Esophagus muscularis mucosa (tissue), 4 donors: ENCODE measurements at regions not wholly inside any gene's neighbourhood (a gene's known extent, or its start where the extent isn't known, plus 50 kb on each side); places are given as distances from the start of the nearest gene placed in this dataset.

ENCODE experiments used
- EP300 ChIP-seq: sonication (generic); formaldehyde crosslinking; IDR thresholded peaks from one replicate; pipeline ENCODE4 v1.6.1; 2017; ENCODE audit warnings: antibody characterized with exemption
- POLR2A ChIP-seq: fragments of 450-650 bp; IDR thresholded peaks from one replicate; pipeline ENCODE4 v1.6.1; 2017; ENCODE audit warnings: antibody characterized with exemption, moderate library complexity, mild to moderate bottlenecking, low read depth
- POLR2AphosphoS5 ChIP-seq, 2 donors: sonication (generic); formaldehyde crosslinking; IDR thresholded peaks; one replicate each; pipeline ENCODE4 v1.6.1; 2017; ENCODE audit warnings: antibody characterized with exemption in 2 of 2
- TF ChIP-seq, protein P1 (sequence below), 3 experiments: fragments of 200-600 bp in 2 of 3; fragments of 450-650 bp in 1 of 3; sonication (generic) in 2 of 3; IDR thresholded peaks; one replicate each; pipeline ENCODE4 v1.5.1; 2017 to 2019; ENCODE audit warnings: antibody characterized with exemption in 3 of 3, mild to moderate bottlenecking in 2 of 3, moderate library complexity in 1 of 3

DNA sequence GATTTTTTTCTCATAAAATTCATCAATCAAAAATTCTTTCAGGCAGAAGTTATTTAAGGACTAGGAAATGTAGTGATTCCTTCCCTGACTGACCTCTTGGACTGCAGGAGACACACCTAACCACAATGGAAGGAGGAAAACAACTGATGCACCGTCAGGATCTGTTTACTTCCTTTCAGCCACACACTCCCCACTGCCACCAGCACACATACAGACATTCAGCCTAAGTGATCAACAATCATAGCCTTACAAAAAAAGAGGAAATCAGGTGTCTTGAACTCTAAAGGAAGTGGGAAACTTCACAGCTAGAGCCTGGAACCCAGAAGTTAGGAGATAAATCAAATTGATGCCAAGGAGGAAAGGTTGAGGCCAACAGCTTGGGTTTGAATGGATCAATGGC lies 213.5 kb upstream of the ACVR2A start:
- TF ChIP-seq, protein P1, sequence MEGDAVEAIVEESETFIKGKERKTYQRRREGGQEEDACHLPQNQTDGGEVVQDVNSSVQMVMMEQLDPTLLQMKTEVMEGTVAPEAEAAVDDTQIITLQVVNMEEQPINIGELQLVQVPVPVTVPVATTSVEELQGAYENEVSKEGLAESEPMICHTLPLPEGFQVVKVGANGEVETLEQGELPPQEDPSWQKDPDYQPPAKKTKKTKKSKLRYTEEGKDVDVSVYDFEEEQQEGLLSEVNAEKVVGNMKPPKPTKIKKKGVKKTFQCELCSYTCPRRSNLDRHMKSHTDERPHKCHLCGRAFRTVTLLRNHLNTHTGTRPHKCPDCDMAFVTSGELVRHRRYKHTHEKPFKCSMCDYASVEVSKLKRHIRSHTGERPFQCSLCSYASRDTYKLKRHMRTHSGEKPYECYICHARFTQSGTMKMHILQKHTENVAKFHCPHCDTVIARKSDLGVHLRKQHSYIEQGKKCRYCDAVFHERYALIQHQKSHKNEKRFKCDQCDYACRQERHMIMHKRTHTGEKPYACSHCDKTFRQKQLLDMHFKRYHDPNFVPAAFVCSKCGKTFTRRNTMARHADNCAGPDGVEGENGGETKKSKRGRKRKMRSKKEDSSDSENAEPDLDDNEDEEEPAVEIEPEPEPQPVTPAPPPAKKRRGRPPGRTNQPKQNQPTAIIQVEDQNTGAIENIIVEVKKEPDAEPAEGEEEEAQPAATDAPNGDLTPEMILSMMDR (IDR thresholded peaks at IDR 0.05) = no peak
- TF ChIP-seq POLR2A = no peak
- no peak for TF ChIP-seq EP300
- no peak for TF ChIP-seq POLR2AphosphoS5 (IDR thresholded peaks at IDR 0.05)
